ENCODE measurements at regions not wholly inside any gene's neighbourhood (a gene's known extent, or its start where the extent isn't known, plus 50 kb on each side); places are given as distances from the start of the nearest gene placed in this dataset.
"Not testable (repeated sequence)": the region's sequence is repeated elsewhere in the genome, so short reads cannot be mapped to it uniquely, and the experiment has no call there.

GRCh38 chr15:79540551-79540950 lies 108.4 kb downstream of the MINAR1 start:
- no peak for DNase-seq

- DNase-seq, result no peak
Measured at GRCh38 chr15:79541196-79541595, 109.1 kb downstream of the MINAR1 start.

GRCh38 chr15:79543097-79543496 lies 111.0 kb downstream of the MINAR1 start:
- DNase-seq, result no peak

- DNase-seq, result no peak
Measured at GRCh38 chr15:79549196-79549595, 117.1 kb downstream of the MINAR1 start.

DNA sequence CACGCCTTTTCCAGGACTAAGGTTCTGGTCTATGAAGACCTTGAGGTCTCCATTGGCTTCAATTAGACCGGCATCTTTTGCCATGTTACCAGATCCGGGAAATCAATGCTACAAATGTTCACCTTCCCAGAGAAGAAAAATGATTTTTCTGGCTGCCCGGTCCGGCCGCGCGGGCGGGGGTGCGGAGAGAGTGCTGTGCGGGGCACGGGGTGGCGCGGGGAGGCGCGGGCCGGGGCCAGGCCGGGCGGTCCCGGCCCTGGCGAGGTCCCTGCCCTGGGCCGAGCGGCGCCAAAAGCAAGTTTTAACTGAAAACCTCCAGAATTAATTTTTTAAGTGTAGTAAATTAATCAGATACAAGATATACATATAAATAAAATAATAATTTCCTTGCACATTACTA lies 128.2 kb downstream of the MINAR1 start:
- no peak for DNase-seq

GRCh38 chr15:79561982-79562381 lies 129.8 kb downstream of the MINAR1 start:
- no peak for DNase-seq

DNA sequence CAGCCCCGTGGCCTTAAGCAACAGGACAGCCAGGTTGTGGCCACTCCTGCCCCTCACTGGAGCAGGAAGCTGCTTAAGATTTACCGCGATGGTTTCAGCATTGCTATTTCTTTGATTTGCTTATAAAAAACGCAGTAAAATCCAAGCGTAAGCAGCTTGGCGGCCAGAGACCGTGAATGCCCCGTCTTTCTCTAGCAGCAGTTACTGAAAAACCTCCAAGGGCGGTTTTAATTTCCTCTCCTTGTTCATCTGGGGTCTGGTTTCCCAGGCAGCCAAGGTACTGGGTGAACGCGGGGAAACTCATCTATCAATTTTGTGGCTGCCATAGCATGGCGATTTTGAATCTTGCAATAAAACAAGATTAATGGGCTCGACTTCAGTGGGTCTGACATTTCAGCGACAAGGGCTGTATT lies 130.3 kb downstream of the MINAR1 start:
- no peak for DNase-seq

GRCh38 chr15:79562899-79563298 lies 130.8 kb downstream of the MINAR1 start:
- DNase-seq, result no peak

- DNase-seq, result no peak
Measured at GRCh38 chr15:79570004-79570403, 137.9 kb downstream of the MINAR1 start.

GRCh38 chr15:79572691-79573404 lies 140.7 kb downstream of the MINAR1 start:
- DNase-seq, result no peak

DNA sequence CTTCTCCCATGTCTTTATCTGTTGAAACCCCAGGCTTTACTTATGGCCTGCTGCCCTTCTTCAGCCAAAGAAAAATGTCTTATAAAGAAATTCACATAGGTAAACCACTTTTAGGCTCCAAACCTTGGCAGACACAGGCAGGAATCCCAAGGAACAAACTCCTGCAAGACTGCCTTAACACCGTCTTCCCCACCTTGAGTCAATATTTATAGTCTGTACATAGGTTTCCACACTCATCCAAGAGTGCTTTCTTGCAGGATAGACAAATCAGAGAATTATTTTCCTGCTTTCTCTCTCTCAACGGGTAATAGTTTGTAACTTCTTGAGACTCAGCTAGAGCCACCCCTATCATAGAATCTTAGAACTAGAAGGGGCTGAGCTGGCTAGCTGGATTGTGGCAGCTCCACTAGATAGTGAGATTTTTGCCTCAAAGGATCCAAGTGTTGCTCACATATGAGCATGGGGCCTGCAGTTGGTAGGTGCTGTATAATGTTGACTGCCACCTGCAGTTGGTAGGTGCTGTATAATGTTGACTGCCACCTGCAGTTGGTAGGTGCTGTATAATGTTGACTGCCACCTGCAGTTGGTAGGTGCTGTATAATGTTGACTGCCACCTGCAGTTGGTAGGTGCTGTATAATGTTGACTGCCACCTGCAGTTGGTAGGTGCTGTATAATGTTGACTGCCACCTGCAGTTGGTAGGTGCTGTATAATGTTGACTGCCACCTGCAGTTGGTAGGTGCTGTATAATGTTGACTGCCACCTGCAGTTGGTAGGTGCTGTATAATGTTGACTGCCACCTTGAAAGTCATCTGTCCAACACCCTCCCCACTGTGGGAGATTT lies 142.5 kb downstream of the MINAR1 start:
- not testable (repeated sequence) for DNase-seq

- no peak for DNase-seq
Measured at GRCh38 chr15:79582650-79583049, 150.5 kb downstream of the MINAR1 start.

GRCh38 chr15:79592126-79592525 lies 160.0 kb downstream of the MINAR1 start:
- no peak for DNase-seq

DNA sequence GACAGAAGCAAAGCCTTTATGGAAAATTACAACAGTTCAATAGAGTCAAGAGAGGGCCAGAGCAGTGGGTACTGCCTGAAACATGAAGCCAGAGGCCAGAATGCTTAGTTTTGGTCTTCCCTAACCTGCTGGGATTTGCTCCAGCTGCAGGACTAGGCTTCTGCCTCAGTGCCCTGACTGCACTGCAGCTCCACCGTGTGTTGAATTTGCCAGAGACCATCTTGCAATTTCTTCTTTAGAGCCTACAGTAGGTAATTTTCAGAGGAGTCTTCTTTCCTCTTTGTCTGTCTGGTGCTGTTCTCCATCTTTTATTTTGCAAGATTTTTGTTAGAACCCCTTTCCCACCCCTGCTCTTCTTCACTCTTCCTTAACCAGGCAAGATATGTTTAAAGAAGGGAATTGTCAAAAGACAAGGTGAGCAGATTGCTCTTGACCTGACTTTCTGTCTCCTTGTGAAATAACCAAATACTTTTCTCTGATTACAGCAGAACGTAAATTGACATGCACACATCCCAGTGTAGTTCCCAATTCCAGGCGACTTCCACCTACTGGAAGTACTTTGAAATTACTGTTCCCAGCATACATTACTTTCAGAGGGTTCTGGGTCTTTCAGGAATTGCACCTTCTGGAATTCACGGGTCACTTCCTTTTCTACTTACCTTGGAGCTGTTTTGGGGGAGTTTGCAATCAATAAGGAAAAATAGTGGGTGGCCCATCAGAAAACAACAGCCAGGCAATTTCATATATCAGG lies 161.2 kb downstream of the MINAR1 start:
- DNase-seq, result no peak

GRCh38 chr15:79595306-79595705 lies 163.2 kb downstream of the MINAR1 start:
- DNase-seq, result no peak

DNA sequence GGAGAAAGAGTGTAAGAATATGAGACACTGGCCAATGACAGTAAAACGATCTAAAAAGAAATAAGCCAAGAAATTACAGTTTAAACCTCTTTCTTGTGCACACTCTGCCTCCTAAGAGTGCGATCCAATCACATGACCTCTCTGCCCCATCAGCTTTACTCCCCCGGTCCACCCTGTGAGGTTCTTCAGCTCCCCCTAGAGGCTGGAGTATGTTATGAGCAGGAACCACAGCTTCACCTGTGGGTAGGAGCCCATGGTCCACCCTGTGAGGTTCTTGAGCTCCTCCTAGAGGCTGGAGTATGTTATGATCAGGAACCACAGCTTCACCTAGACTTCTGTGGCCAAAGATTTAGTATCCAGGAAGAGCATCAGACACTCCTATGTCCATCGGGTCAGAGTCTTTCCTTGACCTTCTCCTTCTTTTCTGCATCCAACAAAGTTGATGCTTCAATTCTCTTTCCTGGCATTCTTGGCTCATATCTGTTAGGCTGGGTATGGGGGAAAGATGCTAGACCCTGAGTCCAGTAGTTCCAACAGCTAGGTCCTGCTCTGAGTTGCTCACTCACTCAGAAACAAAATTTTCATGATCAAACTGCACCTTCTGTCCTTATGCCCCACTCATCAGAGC lies 164.0 kb downstream of the MINAR1 start:
- peak in 2 of 6 experiments; percentile 6 to 27 for DNase-seq

- no peak for DNase-seq
Measured at GRCh38 chr15:79598639-79599038, 166.5 kb downstream of the MINAR1 start.

- DNase-seq, result no peak
Measured at GRCh38 chr15:79601405-79602086, 169.4 kb downstream of the MINAR1 start.

DNA sequence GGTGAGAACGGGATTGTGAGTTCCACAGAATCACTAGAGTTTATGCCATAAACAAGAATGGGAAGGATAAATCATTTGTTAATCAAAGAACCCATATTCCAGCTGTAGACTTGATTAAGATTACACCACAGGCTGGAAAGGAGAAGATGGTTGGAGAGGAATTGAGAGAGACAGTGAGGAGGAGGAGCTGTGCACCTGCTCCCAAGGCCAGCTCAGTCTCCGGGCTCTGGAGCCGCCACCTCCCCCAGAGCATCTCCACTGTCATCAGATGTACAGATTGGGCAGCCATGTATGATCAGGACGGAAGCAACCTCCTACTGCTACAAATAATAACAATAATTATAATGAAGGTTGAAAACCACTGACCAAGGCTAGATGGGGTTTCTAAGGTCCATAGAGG lies 170.0 kb downstream of the MINAR1 start:
- DNase-seq, result no peak

- no peak for DNase-seq
Measured at GRCh38 chr15:79602731-79603130, 170.6 kb downstream of the MINAR1 start.

GRCh38 chr15:79606831-79607355 lies 174.8 kb downstream of the MINAR1 start:
- DNase-seq, result no peak
